ENCODE measurements at regions not wholly inside any gene's neighbourhood (a gene's known extent, or its start where the extent isn't known, plus 50 kb on each side); places are given as distances from the start of the nearest gene placed in this dataset.

GRCh38 chr20:7505835-7506221 lies 434.4 kb downstream of the HAO1 start (continued):
- TF ChIP-seq, protein P1, sequence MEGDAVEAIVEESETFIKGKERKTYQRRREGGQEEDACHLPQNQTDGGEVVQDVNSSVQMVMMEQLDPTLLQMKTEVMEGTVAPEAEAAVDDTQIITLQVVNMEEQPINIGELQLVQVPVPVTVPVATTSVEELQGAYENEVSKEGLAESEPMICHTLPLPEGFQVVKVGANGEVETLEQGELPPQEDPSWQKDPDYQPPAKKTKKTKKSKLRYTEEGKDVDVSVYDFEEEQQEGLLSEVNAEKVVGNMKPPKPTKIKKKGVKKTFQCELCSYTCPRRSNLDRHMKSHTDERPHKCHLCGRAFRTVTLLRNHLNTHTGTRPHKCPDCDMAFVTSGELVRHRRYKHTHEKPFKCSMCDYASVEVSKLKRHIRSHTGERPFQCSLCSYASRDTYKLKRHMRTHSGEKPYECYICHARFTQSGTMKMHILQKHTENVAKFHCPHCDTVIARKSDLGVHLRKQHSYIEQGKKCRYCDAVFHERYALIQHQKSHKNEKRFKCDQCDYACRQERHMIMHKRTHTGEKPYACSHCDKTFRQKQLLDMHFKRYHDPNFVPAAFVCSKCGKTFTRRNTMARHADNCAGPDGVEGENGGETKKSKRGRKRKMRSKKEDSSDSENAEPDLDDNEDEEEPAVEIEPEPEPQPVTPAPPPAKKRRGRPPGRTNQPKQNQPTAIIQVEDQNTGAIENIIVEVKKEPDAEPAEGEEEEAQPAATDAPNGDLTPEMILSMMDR (IDR thresholded peaks at IDR 0.05; ENCODE audit: low read depth, low read length, missing input control), result no peak
- no peak for TF ChIP-seq TAF1 (conservative IDR thresholded peaks at IDR 0.05)

DNA sequence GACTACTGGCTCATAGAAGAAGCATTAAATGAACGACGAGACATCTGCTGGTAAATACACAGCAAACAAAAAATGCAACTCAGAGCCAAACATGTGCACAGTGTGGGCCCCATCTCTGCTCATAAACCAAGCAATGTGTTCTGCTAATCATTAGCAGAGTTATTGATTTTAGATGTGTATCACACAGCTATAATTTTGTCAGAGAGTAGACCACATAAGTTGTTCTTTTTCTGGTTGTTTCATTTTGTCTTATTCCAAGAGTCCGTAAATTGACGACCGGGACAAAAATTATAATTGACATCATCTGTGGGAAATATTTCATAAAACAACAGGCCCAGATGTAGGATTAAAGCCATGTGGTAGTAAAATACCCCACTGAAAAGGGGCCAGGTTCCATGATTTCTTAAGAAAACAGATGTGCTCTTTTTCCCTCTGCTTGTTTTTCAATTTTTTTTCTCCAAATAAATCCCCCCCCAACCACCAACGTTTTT lies 423.6 kb downstream of the HAO1 start:
- TF ChIP-seq YY1 (IDR thresholded peaks at IDR 0.05) (peak; percentile 62), SP1 (IDR thresholded peaks at IDR 0.05) (peak; percentile 37), NR2F2 (IDR thresholded peaks at IDR 0.05) (no peak), RAD21 (IDR thresholded peaks at IDR 0.05) (peak; percentile 22 to 50), FOXA2 (IDR thresholded peaks at IDR 0.05) (peak; percentile 41), TAF1 (conservative IDR thresholded peaks at IDR 0.05) (no peak), HNF4A (conservative IDR thresholded peaks at IDR 0.05) (peak; percentile 24 to 38), MAX (IDR thresholded peaks at IDR 0.05) (peak; percentile 84)
- TF ChIP-seq, protein P2, sequence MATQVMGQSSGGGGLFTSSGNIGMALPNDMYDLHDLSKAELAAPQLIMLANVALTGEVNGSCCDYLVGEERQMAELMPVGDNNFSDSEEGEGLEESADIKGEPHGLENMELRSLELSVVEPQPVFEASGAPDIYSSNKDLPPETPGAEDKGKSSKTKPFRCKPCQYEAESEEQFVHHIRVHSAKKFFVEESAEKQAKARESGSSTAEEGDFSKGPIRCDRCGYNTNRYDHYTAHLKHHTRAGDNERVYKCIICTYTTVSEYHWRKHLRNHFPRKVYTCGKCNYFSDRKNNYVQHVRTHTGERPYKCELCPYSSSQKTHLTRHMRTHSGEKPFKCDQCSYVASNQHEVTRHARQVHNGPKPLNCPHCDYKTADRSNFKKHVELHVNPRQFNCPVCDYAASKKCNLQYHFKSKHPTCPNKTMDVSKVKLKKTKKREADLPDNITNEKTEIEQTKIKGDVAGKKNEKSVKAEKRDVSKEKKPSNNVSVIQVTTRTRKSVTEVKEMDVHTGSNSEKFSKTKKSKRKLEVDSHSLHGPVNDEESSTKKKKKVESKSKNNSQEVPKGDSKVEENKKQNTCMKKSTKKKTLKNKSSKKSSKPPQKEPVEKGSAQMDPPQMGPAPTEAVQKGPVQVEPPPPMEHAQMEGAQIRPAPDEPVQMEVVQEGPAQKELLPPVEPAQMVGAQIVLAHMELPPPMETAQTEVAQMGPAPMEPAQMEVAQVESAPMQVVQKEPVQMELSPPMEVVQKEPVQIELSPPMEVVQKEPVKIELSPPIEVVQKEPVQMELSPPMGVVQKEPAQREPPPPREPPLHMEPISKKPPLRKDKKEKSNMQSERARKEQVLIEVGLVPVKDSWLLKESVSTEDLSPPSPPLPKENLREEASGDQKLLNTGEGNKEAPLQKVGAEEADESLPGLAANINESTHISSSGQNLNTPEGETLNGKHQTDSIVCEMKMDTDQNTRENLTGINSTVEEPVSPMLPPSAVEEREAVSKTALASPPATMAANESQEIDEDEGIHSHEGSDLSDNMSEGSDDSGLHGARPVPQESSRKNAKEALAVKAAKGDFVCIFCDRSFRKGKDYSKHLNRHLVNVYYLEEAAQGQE (IDR thresholded peaks at IDR 0.05), result no peak
- TF ChIP-seq, protein P3, sequence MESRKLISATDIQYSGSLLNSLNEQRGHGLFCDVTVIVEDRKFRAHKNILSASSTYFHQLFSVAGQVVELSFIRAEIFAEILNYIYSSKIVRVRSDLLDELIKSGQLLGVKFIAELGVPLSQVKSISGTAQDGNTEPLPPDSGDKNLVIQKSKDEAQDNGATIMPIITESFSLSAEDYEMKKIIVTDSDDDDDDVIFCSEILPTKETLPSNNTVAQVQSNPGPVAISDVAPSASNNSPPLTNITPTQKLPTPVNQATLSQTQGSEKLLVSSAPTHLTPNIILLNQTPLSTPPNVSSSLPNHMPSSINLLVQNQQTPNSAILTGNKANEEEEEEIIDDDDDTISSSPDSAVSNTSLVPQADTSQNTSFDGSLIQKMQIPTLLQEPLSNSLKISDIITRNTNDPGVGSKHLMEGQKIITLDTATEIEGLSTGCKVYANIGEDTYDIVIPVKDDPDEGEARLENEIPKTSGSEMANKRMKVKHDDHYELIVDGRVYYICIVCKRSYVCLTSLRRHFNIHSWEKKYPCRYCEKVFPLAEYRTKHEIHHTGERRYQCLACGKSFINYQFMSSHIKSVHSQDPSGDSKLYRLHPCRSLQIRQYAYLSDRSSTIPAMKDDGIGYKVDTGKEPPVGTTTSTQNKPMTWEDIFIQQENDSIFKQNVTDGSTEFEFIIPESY (IDR thresholded peaks at IDR 0.05), result peak; percentile 31
- Histone ChIP-seq H3K27me3 (ENCODE audit: control insufficient read depth in 4 of 4, insufficient read depth in 4 of 4, low read length in 3 of 4) (no peaks in the 10 kb centered on the region), H3K9ac (ENCODE audit: low read depth in 1 of 2, low read length in 2 of 2) (no peak overlapping the region), H3K4me3 (ENCODE audit: low read depth in 1 of 3, low read length in 3 of 3) (peak overlapping the region in 1 of 3 donors; percentile 43), H3K4me1 (ENCODE audit: control insufficient read depth in 4 of 4, insufficient read depth in 4 of 4, low read length in 3 of 4) (peaks cover 0 to 7% (median 3%) of the 10 kb centered on the region in 4 donors), H3K9me3 (ENCODE audit: control insufficient read depth in 4 of 4, low read length in 3 of 4) (no peaks in the 10 kb centered on the region), H3K36me3 (ENCODE audit: control insufficient read depth in 4 of 4, insufficient read depth in 3 of 4, low read depth in 1 of 4, low read length in 3 of 4) (no peaks in the 10 kb centered on the region), H3K27ac (ENCODE audit: low read depth in 1 of 2, low read length in 2 of 2) (peak overlapping the region in 1 of 2 donors; percentile 5)
- WGBS, result 37% methylated on average over 6 of the region's 6 CpGs
- no peak for DNase-seq (ENCODE audit: low spot score)

- Histone ChIP-seq H3K4me3 (ENCODE audit: low read depth in 1 of 3, low read length in 3 of 3) (no peak overlapping the region), H3K9ac (ENCODE audit: low read depth in 1 of 2, low read length in 2 of 2) (no peak overlapping the region), H3K4me1 (ENCODE audit: control insufficient read depth in 4 of 4, insufficient read depth in 4 of 4, low read length in 3 of 4) (peaks cover 0 to 3% (median 2%) of the 10 kb centered on the region in 4 donors), H3K27me3 (ENCODE audit: control insufficient read depth in 4 of 4, insufficient read depth in 4 of 4, low read length in 3 of 4) (no peaks in the 10 kb centered on the region), H3K9me3 (ENCODE audit: control insufficient read depth in 4 of 4, low read length in 3 of 4) (no peaks in the 10 kb centered on the region), H3K27ac (ENCODE audit: low read depth in 1 of 2, low read length in 2 of 2) (no peak overlapping the region), H3K36me3 (ENCODE audit: control insufficient read depth in 4 of 4, insufficient read depth in 3 of 4, low read depth in 1 of 4, low read length in 3 of 4) (no peaks in the 10 kb centered on the region)
- no peak for DNase-seq (ENCODE audit: low spot score)
- 84% methylated on average over 4 of the region's 4 CpGs for WGBS
- no peak for TF ChIP-seq MAX (IDR thresholded peaks at IDR 0.05)
- no peak for TF ChIP-seq FOXA2 (IDR thresholded peaks at IDR 0.05)
- no peak for TF ChIP-seq FOXA1 (IDR thresholded peaks at IDR 0.05)
- TF ChIP-seq, protein P2 (IDR thresholded peaks at IDR 0.05), result no peak
- no peak for TF ChIP-seq HNF4G (IDR thresholded peaks at IDR 0.05)
- TF ChIP-seq, protein P1 (IDR thresholded peaks at IDR 0.05; ENCODE audit: low read depth, low read length, missing input control), result no peak
Measured at GRCh38 chr20:7520361-7520760, 419.9 kb downstream of the HAO1 start.

Data from liver (tissue), 8 donors.